GM12864 (cell line): ENCODE measurements at regions not wholly inside any gene's neighbourhood (a gene's known extent, or its start where the extent isn't known, plus 50 kb on each side); places are given as distances from the start of the nearest gene placed in this dataset.
"Not testable (repeated sequence)": the region's sequence is repeated elsewhere in the genome, so short reads cannot be mapped to it uniquely, and the experiment has no call there.

ENCODE experiments used
- DNase-seq: peaks from one replicate; pipeline ENCODE4 v3.0.0-alpha.2; 2011; ENCODE audit warnings: low read depth
- H3K4me3 ChIP-seq: 2 replicates; pipeline ENCODE4 v1.5.1; 2011; ENCODE audit warnings: mild to moderate bottlenecking, low read depth, low read length, control low read depth
- CTCF ChIP-seq: IDR thresholded peaks from 2 replicates; pipeline ENCODE4 v1.5.1; 2011; ENCODE audit warnings: low read depth, mild to moderate bottlenecking, moderate library complexity, low read length, control low read depth, inconsistent platforms; ENCODE audit errors: missing control alignments

- H3K4me3 ChIP-seq, result not testable (repeated sequence)
- TF ChIP-seq CTCF, result peak; percentile 61
- peak; percentile 42 for DNase-seq
These were observed 1135.2 kb downstream of the TMEM121 start for GRCh38 chr14:106661561-106661960.

GRCh38 chr14:106662936-106663550 is 1136.7 kb downstream of the TMEM121 start:
- no peak for TF ChIP-seq CTCF
- H3K4me3 ChIP-seq, result no peak overlapping the region
- no peak for DNase-seq

GRCh38 chr14:106663805-106664410 is 1137.5 kb downstream of the TMEM121 start:
- peak; percentile 95 for TF ChIP-seq CTCF
- DNase-seq, result peak; percentile 35
- H3K4me3 ChIP-seq, result not testable (repeated sequence)

GRCh38 chr14:106665814-106666213 is 1139.4 kb downstream of the TMEM121 start:
- no peak overlapping the region for H3K4me3 ChIP-seq
- no peak for TF ChIP-seq CTCF
- DNase-seq, result no peak

- no peak overlapping the region for H3K4me3 ChIP-seq
- no peak for TF ChIP-seq CTCF
- no peak for DNase-seq
These were observed 1140.0 kb downstream of the TMEM121 start for GRCh38 chr14:106666341-106666740.

- H3K4me3 ChIP-seq, result no peak overlapping the region
- TF ChIP-seq CTCF, result no peak
- DNase-seq, result no peak
These were observed 1143.6 kb downstream of the TMEM121 start for GRCh38 chr14:106670011-106670410.

GRCh38 chr14:106674093-106674492 is 1147.7 kb downstream of the TMEM121 start:
- DNase-seq, H3K4me3 ChIP-seq: not testable (repeated sequence)
